HG02840 (cell line): ENCODE measurements at regions not wholly inside any gene's neighbourhood (a gene's known extent, or its start where the extent isn't known, plus 50 kb on each side); places are given as distances from the start of the nearest gene placed in this dataset.
A peak's percentile ranks its signal among the peaks of the same experiment; 100 is the strongest.

ENCODE experiments used
- ATAC-seq: cut with Tn5 transposase; IDR thresholded peaks from one replicate; pipeline ENCODE4 v1.9.1; 2021; ENCODE audit warnings: mild to moderate bottlenecking, moderate library complexity, moderate number of reproducible peaks; ENCODE audit not compliant: unreplicated experiment, low FRiP score

- no peak for ATAC-seq
Observed at GRCh38 chr12:69119770-69120169, 119.6 kb upstream of the CPSF6 start.

GRCh38 chr12:69120354-69120753, 119.0 kb upstream of the CPSF6 start:
- no peak for ATAC-seq

- no peak for ATAC-seq
Observed at GRCh38 chr12:69123311-69123710, 116.1 kb upstream of the CPSF6 start.

DNA sequence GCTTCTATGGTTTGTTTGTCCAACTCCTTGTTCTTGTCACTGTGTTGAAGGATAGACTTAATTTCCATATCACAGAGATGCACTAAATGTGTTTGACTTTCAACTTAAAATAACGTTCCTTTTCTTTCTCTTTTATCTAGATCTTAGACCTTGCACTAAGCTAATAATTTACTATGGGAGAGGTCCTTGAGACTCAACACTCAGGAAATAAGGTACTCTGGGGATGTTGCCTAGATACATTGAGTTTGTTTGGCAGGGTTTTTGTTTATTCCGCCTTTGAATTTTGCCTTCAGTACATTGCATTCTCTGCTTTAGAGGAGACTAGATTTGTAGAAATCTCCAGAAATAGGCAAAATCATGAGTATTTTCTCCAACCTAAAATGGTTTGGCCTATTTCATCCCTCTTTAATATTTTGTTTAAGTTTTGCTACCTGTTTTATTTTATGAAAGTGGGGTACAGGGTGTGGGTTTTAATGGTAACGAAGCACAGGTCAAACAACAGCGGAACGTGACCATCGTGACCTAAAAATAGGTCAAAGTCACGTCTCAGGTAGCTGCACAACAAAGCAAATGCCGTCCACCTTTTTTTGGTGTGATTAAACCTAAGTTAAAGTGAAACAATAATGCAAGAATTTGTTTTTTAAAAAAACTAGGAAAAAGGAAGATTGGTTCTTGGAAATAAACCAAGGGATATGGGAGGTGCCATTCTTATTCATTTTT, 115.3 kb upstream of the CPSF6 start:
- no peak for ATAC-seq

- no peak for ATAC-seq
Observed at GRCh38 chr12:69129017-69129416, 110.4 kb upstream of the CPSF6 start.

DNA sequence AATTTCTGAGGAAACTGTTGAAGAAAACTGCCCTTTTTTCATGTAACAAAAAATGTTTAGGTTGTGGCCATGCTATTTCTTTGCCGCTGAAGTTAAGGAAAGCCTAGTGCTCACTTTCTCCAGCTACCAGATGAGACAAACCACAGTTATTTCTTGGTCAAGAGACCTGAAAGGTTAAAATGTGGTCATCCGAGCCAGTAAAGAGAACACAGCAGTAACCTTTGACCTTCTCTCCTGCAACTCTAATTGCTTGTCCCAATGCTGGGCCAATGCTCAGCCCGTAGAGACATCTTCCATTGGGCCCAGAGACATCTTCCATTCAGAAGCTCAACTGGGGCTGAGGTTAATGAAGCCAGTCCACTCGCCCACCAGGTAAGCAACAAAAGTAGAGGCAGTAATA, 109.8 kb upstream of the CPSF6 start:
- no peak for ATAC-seq

DNA sequence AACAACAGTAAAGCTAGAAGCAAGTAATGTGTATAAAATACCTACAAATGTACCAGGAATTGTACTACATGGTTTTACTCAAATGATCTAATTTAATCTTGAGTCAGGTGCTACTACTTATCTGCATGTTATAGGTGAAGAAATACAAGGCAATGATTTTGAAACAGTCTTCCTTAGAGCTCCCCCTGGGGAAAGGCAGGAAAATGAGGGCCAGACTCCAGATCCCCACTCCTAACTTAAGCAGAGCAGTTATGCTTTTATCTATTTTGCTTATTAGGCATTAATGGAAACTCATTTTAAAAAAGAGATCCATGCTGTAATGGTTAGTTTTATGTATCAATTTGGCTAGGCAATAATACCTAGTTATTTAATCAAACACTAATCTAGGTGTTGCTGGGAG, 109.3 kb upstream of the CPSF6 start:
- ATAC-seq: no peak

DNA sequence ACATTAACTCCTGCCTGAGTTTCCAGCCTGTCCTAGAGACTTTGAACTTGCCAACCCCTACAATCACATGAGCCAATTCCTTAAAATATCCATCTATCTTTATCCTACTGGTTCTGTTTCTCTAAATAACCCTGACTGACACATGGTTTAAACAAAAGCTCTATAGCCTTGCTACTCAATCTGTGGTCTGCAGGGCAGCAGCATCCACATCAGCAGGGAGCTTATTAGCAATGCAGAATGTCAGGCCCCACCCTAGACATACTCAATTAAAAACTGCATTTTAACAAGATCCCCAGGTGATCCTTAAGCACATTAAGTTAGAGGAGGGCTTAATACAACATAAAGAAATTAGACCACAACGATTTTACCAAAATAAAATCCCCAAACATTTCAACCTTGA, 108.3 kb upstream of the CPSF6 start:
- no peak for ATAC-seq

DNA sequence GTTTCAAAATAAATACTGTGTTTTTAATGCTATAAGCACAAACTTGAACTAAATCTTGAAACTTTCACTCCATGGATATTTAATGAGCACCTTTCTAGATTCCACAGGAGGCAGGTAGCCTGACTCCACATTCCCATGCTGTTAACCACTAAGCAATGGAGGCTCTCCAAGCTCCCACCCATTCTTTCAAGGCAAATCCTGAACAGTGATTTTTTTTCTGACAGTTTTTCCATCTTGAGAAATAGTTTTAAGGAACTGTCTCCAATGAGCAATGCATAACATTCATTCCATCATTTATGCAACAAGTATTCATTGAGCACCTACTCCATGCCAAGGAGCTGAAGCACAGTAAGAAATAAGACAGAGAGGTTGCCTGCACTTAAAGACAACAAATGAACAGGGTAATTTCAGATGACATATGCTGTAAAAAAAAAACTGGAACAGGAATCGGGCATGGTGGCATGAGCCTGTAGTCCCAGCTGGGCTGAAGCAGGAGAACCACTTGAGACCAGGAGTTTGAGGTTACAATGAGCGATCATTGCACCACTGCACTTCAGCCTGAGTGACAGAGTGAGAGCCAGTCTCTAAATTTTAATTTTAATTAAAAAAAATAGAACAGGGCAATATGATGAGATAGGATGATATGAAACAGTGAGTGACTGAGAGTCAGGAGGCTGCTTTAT, 102.3 kb upstream of the CPSF6 start:
- no peak for ATAC-seq

DNA sequence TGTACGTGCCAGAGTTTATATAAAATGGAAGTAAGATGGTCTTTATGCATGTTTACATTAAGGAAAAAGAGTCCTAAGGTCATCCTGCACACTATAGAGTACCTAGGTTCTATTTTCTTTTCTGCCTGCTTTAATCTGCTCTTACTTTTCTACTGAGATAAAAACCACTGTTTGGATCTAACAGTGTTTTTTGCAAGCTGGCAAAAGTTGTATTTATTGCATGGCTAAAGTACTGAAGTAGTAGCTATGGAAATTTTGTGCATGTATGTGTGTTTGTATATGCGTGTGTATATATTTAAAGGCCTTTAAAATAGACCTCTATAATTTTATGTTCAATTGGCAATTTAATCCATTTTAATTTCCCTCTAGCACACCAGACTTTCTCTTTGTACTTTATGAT, 98.3 kb upstream of the CPSF6 start:
- ATAC-seq: no peak

- no peak for ATAC-seq
Observed at GRCh38 chr12:69149270-69149669, 90.1 kb upstream of the CPSF6 start.

DNA sequence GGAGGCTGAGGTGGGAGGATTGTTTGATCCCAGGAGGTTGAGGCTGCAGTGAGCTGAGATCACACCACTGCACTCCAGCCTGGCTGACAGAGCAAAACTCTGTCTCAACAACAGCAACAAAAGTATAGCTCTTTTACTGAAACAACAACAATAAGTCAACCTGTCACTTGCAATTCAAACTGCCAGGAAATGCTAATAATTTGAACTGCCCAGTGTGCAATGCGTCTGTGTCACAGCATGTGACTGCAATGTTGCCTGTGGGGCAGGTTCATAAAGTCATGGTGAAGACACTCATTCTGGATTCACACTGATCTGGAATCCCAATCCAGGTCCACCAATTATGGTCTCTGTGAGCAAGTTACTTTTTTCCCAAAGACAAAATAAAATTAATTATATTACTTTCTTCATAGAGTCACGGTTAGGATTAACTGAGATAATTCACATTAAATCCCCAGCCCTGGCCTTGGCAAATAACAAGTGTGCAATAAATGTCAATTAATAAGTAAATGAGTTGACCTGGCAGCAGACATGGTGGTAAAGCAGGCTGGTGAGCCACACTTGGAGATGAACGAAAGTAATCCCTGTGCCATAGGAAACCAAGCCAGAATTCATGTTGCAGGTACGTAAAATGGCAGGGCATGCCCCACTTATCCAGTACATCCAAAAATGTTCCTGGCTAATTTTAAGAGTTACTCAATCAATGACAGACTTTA, 89.1 kb upstream of the CPSF6 start:
- ATAC-seq: no peak

GRCh38 chr12:69150796-69151127, 88.6 kb upstream of the CPSF6 start:
- ATAC-seq: no peak

DNA sequence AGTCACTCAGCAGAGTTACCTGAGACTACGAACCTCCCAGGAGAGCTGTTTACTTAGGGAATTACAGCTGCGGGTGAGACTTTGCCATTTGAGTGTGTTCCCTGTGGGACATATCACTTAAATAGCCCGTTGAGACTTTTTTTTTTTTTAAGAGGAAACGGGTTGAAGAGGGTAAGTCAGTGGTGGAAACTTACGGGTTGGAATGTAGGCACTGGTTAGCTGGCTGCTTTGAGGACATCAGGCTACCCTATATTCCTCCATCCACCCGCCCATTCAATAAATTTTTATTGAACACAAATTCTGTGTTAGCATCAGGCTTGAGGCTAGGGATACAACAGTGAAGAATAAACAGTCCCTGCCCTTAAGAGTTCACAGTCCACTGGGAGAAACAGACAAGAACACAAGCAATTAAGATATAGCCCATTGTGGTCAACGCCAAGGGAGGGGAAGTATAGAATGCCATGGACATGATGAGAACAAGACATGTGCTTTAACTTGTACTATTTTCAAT, 88.1 kb upstream of the CPSF6 start:
- ATAC-seq: no peak

DNA sequence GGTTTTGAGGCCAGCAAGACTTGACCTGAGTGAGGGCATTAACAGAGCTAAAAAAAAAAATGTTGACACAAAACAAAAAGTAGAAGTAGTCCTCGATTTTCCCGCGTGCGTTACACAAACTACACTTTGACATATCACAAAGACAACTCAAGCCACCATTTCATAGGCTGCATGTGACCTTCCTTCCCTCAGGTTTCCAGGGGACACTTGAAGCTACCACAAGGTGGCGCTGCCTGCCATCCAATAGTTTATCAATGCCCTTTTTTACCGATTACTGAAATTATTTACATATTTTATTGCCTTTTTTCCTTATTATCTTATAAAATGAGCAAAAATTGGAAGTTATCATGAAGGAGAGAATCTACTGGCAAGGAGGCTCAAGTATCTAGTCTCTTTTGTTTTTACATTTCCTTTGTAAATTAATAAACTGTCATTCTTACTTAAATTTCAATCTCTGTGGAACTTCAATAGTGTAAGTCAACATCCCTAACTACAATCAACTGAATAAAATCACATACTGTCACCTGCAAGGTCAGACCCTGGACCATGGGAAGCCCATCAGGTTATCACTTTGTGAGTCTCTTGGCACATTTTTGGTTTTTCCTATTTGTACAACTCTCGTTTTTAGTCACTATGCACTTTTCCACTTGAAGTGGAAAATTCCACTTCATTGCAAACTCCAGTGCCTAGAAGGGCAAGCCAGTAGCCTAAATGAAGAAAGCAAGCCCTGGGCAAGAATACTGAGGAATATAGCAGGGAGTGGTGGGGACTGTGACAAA, 84.6 kb upstream of the CPSF6 start:
- no peak for ATAC-seq

DNA sequence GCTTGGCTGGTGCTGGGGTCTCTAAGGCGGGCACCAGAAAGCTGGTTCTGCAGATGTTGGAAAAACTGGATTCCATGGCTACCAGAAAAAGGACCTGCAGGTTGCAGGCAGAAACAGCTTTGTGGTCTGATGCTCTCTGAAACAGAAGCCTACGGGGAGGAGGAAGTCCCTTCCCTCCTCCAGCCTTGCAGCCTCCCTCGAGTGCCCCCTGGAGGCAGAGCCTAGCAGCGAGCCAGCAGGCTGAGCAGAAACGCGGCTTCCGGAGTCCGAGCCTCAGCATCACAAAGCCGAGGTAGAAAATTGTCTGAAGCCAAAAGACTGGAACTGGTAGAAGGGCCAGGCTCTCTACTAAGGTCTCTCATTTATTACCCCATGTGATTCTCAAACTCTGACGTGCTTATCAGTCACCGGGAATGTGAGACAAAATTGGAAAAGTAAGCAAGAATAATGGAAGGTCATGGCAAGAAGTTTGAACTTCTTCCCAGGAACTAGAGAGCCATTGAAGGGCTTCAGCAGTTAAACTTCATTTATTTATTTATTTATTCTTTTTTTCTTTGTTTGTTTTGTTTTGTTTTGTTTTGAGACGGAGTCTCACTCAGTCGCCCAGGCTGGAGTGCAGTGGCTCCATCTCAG, 82.2 kb upstream of the CPSF6 start:
- peak; percentile 91 for ATAC-seq

DNA sequence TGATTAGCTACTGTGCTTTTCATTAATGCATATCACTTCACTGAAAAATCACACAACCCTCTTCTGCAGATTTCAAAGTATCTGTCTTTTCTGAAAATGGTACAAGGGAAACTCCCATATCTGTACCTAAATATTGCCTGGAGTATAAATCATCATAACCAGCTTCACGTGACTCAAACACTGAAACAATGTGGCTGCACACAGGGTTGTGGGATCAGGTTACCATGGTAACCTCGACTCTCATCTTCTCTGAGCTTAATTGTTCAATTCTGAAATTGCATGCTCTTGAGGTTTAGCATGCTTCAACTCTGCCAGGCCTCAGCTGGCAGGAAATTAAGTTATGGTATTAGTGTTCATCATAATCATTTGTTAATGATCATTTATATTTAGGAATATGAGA, 77.5 kb upstream of the CPSF6 start:
- peak; percentile 69 for ATAC-seq

- ATAC-seq: no peak
Observed at GRCh38 chr12:69163681-69164362, 75.5 kb upstream of the CPSF6 start.

DNA sequence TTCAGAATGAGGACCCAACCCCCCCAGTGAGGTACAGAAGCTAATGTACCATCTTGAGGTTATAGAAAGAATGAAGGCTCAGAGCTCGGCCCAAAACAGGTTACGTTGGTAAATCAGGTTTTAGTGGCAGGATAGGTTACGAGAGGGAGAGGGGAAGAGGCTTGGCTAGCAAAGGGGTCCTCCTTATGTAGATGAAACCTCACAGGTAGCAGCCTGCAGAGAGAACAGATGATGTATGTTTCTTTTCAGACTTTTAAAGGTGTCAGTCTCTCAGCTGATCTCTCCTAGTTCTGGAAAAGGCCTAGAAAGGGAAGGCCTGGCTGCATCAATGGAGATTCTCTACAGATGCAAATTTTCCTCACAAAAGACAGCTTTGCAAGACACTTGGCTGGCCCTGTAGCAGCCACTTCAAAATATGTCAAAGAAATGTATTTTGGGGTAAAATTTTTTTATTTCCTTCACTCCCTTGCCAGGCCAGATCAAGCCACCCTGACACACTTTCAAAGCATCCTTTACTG, 71.7 kb upstream of the CPSF6 start:
- no peak for ATAC-seq

DNA sequence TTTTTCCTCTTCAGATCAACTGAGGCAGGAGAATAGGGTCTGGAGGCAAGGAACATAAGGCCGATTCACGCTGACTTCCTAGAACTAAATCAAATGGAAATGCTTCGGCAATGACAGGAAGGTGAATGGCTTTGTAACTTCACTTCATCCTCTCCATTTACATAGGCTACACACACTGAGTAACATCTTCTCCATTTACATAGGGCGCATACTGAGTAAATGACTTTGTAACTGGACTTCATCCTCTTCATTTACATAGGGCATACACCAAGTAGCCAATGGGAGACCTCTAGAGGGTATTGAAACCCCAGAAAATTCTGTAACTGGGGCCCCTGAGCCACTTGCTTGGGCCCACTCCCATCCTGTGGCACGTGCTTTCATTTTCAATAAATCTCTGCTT, 71.0 kb upstream of the CPSF6 start:
- no peak for ATAC-seq
